GM10248 (cell line): ENCODE measurements at regions not wholly inside any gene's neighbourhood (a gene's known extent, or its start where the extent isn't known, plus 50 kb on each side); places are given as distances from the start of the nearest gene placed in this dataset.
"Not testable (repeated sequence)": the region's sequence is repeated elsewhere in the genome, so short reads cannot be mapped to it uniquely, and the experiment has no call there.

ENCODE experiments used
- CTCF ChIA-PET: fragments of 300-600 bp; sonication (Branson Sonifier 250); formaldehyde crosslinking; extraction: SDS; loops from one replicate; lab custom pipeline; 2021; ENCODE audit warnings: antibody characterized with exemption; lab: Yijun Ruan, JAX
- POLR2A ChIA-PET: fragments of 350-650 bp; sonication (Branson Sonifier 250); formaldehyde crosslinking; extraction: SDS; loops from one replicate; lab custom pipeline; 2020; ENCODE audit warnings: antibody characterized with exemption; lab: Yijun Ruan, JAX
- DNase-seq: peaks from one replicate; pipeline ENCODE4 v3.0.0; 2012; ENCODE audit errors: extremely low spot score
- TF ChIP-seq, protein P1 (sequence below): IDR thresholded peaks from 2 replicates; pipeline ENCODE4 v1.5.1; 2012; ENCODE audit warnings: mild to moderate bottlenecking, low read depth; ENCODE audit errors: extremely low read depth, missing control alignments, control extremely low read depth

DNA sequence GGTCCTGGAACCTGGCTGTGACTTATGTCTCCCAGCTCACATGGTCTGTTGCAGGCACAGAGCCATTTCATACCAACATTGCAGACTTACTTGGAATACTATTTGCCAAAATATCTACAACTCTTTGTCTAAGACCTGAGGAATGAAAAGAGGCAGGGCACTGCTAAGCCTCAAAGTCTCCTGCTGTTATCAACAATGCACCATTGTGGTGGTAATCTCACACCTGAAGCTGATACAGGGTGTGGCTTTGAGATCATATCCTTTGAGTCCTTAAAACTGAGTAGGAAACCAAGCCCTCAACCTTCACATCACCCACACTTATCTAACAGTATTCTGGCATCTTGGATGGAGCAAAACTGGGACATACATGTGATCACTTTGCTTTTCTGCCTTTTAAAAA is 782.0 kb downstream of the EPHA3 start:
- POLR2A ChIA-PET: no interaction called here
- DNase-seq: no peak
- CTCF ChIA-PET: no interaction called here
- TF ChIP-seq, protein P1, sequence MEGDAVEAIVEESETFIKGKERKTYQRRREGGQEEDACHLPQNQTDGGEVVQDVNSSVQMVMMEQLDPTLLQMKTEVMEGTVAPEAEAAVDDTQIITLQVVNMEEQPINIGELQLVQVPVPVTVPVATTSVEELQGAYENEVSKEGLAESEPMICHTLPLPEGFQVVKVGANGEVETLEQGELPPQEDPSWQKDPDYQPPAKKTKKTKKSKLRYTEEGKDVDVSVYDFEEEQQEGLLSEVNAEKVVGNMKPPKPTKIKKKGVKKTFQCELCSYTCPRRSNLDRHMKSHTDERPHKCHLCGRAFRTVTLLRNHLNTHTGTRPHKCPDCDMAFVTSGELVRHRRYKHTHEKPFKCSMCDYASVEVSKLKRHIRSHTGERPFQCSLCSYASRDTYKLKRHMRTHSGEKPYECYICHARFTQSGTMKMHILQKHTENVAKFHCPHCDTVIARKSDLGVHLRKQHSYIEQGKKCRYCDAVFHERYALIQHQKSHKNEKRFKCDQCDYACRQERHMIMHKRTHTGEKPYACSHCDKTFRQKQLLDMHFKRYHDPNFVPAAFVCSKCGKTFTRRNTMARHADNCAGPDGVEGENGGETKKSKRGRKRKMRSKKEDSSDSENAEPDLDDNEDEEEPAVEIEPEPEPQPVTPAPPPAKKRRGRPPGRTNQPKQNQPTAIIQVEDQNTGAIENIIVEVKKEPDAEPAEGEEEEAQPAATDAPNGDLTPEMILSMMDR: no peak

DNA sequence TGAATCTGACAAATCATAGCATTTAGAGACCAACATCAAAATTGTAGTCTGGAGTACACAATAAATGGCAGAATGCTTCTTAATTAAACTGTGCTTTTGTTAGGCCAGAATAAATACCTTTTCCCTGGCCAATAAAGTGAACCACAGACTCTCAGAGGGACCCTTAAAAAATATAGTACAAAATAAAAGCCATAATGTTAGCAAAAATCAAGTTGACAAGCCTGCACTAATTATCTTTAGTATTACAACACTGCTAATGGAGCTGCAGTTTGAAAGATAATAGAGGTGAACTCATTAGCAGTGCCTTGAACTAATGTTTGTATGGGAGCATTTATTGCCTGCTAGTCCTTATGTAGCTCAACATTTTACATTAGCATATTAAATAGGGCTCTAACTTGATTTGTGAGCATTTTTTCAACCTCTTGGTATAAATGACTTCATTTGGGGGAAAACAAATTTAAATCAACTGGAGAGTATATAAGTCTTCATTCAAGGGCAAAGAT is 801.3 kb downstream of the EPHA3 start:
- CTCF ChIA-PET: interaction anchor here (1.2 kb wide), 1 partner anchor 39 kb away, joined by 3 read pairs; no protein-coding TSS in a partner anchor
- TF ChIP-seq, protein P1: no peak
- DNase-seq: no peak
- POLR2A ChIA-PET: no interaction called here

DNA sequence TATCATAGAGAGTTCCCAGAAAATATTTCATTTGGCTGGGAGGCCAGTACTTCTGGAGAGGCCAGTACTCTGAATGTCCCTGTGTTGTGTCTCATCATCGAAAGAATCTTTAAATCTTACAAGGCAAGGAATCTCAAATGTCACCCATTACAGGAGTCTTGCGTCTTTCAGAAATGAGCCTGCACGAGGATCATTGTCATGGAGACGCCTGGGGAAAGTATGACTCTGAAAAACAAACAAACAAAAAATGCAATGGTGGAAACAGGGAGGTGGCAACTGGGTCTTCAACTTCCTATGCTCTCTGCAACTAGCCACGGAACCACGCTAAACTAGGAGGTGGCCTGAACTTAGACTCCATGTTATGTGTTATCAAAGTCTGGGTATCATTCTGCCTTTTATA is 804.6 kb downstream of the EPHA3 start:
- DNase-seq: no peak
- POLR2A ChIA-PET: no interaction called here
- CTCF ChIA-PET: no interaction called here
- TF ChIP-seq, protein P1: no peak

DNA sequence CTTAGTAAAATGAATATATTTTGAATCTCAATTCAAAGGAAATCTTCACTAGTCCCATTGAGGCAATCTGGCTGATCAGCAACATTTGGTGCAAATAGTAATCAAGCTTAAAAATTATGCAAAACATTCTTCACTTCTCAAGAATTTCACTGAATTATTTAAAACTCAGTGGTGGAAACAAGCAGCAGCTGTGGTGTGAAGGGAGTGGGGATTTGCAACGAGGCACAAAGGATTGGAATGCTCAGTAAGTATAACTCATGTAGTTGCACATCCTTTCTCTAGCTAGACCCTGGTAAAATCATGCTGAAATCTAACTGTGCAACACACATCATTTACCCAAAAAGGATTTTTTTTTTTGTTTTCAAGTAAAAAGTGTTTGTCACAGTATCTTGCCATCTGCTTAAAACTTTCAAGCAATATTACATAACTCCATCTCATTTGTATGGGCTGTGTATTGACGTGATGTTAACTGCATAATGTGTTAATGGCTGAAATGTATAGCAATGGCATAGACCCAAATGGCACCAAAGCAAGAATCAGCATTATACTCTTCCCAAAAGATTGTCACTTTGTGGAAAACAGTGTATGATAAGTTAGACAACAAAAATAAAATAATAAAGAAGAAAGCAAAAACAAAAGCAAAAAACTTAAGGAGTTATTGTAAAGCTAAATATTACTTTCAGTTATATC is 816.6 kb downstream of the EPHA3 start:
- POLR2A ChIA-PET: no interaction called here
- CTCF ChIA-PET: no interaction called here
- no peak for DNase-seq
- TF ChIP-seq, protein P1: no peak

DNA sequence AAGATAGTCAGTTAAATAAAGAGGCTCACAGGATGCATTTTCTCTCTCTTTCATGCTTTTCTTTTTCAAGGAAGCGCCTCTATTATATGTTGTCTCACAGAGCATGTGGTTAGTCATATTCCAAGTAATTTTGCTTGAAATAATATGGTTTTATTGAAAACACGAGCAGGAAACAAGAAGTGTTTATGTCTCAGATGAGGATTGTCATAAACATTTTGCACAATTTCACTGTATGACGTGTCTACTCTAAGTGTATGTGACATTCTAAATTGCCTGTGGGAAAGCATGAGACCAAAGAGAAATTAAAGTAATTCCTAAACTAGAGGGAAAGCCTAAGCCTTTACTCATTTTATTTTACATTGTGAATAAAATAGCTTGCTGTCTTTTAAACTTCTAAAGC is 818.6 kb downstream of the EPHA3 start:
- CTCF ChIA-PET: no interaction called here
- POLR2A ChIA-PET: no interaction called here
- TF ChIP-seq, protein P1: no peak
- no peak for DNase-seq

DNA sequence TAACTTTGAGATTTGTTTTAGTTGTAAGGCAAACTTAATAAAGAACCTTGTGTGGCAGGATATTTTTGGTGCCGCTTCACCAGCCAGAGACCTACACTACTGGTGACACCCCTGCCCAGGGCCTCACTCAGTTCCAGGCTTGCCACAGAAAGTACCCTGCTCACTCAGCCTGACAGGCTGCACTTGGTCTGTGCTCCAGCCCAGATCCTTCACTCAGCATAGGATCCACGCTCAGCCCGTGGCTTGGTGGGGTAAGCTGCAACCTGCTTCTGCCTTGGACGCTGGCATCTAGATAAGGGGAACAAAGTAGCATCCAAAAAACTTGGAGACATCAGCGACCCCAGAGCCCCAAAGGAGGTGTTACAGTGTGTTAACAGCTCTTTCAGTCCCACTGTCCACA is 825.5 kb downstream of the EPHA3 start:
- POLR2A ChIA-PET: no interaction called here
- no peak for DNase-seq
- CTCF ChIA-PET: no interaction called here
- TF ChIP-seq, protein P1: no peak

DNA sequence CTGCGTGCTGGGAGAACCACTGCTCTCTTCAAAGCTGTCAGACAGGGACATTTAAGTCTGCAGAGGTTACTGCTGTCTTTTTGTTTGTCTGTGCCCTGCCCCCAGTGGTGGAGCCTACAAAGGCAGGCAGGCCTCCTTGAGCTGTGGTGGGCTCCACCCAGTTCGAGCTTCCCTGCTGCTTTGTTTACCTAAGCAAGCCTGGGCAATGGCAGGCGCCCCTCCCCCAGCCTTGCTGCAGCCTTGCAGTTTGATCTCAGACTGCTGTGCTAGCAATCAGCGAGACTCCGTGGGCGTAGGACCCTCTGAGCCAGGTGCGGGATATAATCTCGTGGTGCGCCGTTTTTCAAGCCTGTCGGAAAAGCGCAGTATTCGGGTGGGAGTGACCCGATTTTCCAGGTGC is 837.0 kb downstream of the EPHA3 start:
- CTCF ChIA-PET: not testable (repeated sequence)

More for the DNA sequence above, 837.0 kb downstream of the EPHA3 start:
- POLR2A ChIA-PET, DNase-seq: not testable (repeated sequence)
